Vagina (tissue), 2 donors: ENCODE measurements at regions not wholly inside any gene's neighbourhood (a gene's known extent, or its start where the extent isn't known, plus 50 kb on each side); places are given as distances from the start of the nearest gene placed in this dataset.

Experiments used
- CTCF ChIP-seq, 3 experiments: fragments of 450-650 bp in 2 of 3; fragments of 200-600 bp in 1 of 3; sonication (generic) in 1 of 3; IDR thresholded peaks; one replicate each; pipeline ENCODE4 v1.5.1; 2017 to 2019; ENCODE audit warnings: antibody characterized with exemption in 3 of 3, mild to moderate bottlenecking in 2 of 3, moderate library complexity in 2 of 3
- POLR2A ChIP-seq, 2 donors: fragments of 450-650 bp; IDR thresholded peaks; one replicate each; pipeline ENCODE4 v1.6.1; 2017; ENCODE audit warnings: antibody characterized with exemption in 2 of 2, mild to moderate bottlenecking in 2 of 2, moderate library complexity in 2 of 2
- POLR2AphosphoS5 ChIP-seq, 2 donors: sonication (generic); formaldehyde crosslinking; IDR thresholded peaks; one replicate each; pipeline ENCODE4 v1.9.0; 2017; ENCODE audit warnings: antibody characterized with exemption in 2 of 2, mild to moderate bottlenecking in 2 of 2, low read depth in 1 of 2; ENCODE audit not compliant: insufficient read depth in 1 of 2

- TF ChIP-seq CTCF (IDR thresholded peaks at IDR 0.05) (no peak), POLR2A (IDR thresholded peaks at IDR 0.05) (no peak), POLR2AphosphoS5 (IDR thresholded peaks at IDR 0.05; ENCODE audit: insufficient read depth in 1 of 2, low read depth in 1 of 2) (no peak)
Measured at GRCh38 chr7:25444991-25445390, 216.7 kb upstream of the NPVF start.
